Body of pancreas (tissue), 4 donors: ENCODE measurements at regions not wholly inside any gene's neighbourhood (a gene's known extent, or its start where the extent isn't known, plus 50 kb on each side); places are given as distances from the start of the nearest gene placed in this dataset.

ENCODE experiments used
- ATAC-seq: fragments of 150-250 bp; one replicate; pipeline ENCODE4 v1.9.1; 2016
- DNase-seq, 4 donors: peaks; one replicate each; pipeline ENCODE4 v3.0.0-alpha.2; 2019
- H3K27ac ChIP-seq, 4 donors: fragments of 200-600 bp; sonication (generic); 1 replicate in 3 of 4; 2 replicates in 1 of 4; pipeline versions ENCODE4 v1.5.1 to v1.6.1; 2016 to 2019; ENCODE audit warnings: mild to moderate bottlenecking in 1 of 4, mixed read lengths in 1 of 4, moderate library complexity in 1 of 4
- H3K27me3 ChIP-seq, 2 donors: fragments of 200-600 bp; sonication (generic); one replicate each; pipeline ENCODE4 v1.6.0; 2016; ENCODE audit warnings: mild to moderate bottlenecking in 1 of 2
- H3K36me3 ChIP-seq, 2 donors: fragments of 200-600 bp; sonication (generic); replicated peaks in 1 of 2; 2 replicates each; pipeline ENCODE4 v1.5.1; 2016; ENCODE audit warnings: low read depth in 2 of 2; ENCODE audit not compliant: insufficient read depth in 1 of 2
- H3K4me1 ChIP-seq: fragments of 200-600 bp; sonication (generic); one replicate; pipeline ENCODE4 v1.6.0; 2016
- H3K4me3 ChIP-seq, 2 donors: fragments of 200-600 bp; sonication (generic); 1 replicate in 1 of 2; 2 replicates in 1 of 2; pipeline ENCODE4 v1.5.1; 2016 to 2019
- H3K9me3 ChIP-seq, 3 donors: fragments of 200-600 bp; sonication (generic); 1 replicate in 2 of 3; 2 replicates in 1 of 3; pipeline ENCODE4 v1.5.1; 2016
- CTCF ChIP-seq, 7 experiments: fragments of 450-650 bp in 4 of 7; fragments of 200-600 bp in 3 of 7; sonication (generic) in 3 of 7; IDR thresholded peaks; one replicate each; pipeline ENCODE4 v1.5.1; 2016 to 2019; ENCODE audit warnings: antibody characterized with exemption in 7 of 7
- POLR2A ChIP-seq, 3 donors: fragments of 450-650 bp; IDR thresholded peaks; one replicate each; pipeline ENCODE4 v1.6.1; 2016; ENCODE audit warnings: antibody characterized with exemption in 3 of 3, mild to moderate bottlenecking in 2 of 3
- WGBS, 2 donors: methylation state at CpG; one replicate each; pipeline ENCODE4 v1.1.5; 2017; 5-methylcytosine and 5-hydroxymethylcytosine counted together
- intact Hi-C: fragments of 100-400 bp; cut with DNase I; formaldehyde crosslinking; loops from one replicate; pipeline ENCODE4 v1.15.1; 2023

DNA sequence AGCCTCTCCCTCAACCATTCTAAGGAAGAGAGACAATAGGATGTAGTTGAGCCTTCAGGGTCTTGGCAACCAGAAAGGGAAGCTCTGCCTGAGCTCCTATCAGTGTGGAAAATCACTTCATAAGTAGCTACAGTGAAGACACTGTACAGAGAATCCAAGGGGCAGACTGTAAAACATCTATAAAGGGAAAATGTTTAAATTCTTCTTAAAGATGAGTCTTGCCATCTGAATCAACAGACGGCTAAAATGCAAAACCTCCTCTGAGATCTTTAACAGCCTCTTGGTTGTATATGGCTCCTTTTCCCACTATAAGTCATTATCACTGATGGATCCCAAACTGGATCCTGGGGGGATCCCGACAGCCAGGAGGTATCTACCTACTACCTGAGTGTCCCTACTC is 239.2 kb upstream of the SOX9 start:
- no peaks in the 10 kb centered on the region for H3K4me1 ChIP-seq
- no peak for ATAC-seq
- DNase-seq = no peak
- intact Hi-C loops = no loop called here
- H3K9me3 ChIP-seq = no peaks in the 10 kb centered on the region
- H3K4me3 ChIP-seq = no peak overlapping the region
- 83 to 86% methylated on average over 2 of the region's 2 CpGs for WGBS, 2 donors
- TF ChIP-seq CTCF (IDR thresholded peaks at IDR 0.05) (no peak), POLR2A (IDR thresholded peaks at IDR 0.05) (no peak)
- H3K36me3 ChIP-seq = no peaks in the 10 kb centered on the region
- no peaks in the 10 kb centered on the region for H3K27me3 ChIP-seq
- H3K27ac ChIP-seq = no peak overlapping the region

- intact Hi-C loops = no loop called here
- H3K27ac ChIP-seq = no peak overlapping the region
- TF ChIP-seq POLR2A (IDR thresholded peaks at IDR 0.05) = no peak
- TF ChIP-seq CTCF (IDR thresholded peaks at IDR 0.05) = no peak
- H3K4me1 ChIP-seq = no peaks in the 10 kb centered on the region
- H3K4me3 ChIP-seq = no peak overlapping the region
- no peaks in the 10 kb centered on the region for H3K36me3 ChIP-seq
- no peaks in the 10 kb centered on the region for H3K27me3 ChIP-seq
- DNase-seq (no peak), ATAC-seq (no peak)
- 88 to 93% methylated on average over 2 of the region's 2 CpGs for WGBS, 2 donors
- no peaks in the 10 kb centered on the region for H3K9me3 ChIP-seq
Observed at GRCh38 chr17:71883258-71883657, 237.6 kb upstream of the SOX9 start.

- WGBS, 2 donors = 69 to 73% methylated on average over 3 of the region's 3 CpGs
- H3K9me3 ChIP-seq = no peaks in the 10 kb centered on the region
- H3K4me3 ChIP-seq = no peak overlapping the region
- ATAC-seq = no peak
- H3K36me3 ChIP-seq = no peaks in the 10 kb centered on the region
- no peaks in the 10 kb centered on the region for H3K27me3 ChIP-seq
- no peaks in the 10 kb centered on the region for H3K4me1 ChIP-seq
- H3K27ac ChIP-seq = no peak overlapping the region
- DNase-seq = no peak
- intact Hi-C loops = no loop called here
- TF ChIP-seq POLR2A (IDR thresholded peaks at IDR 0.05) (no peak), CTCF (IDR thresholded peaks at IDR 0.05) (no peak)
Observed at GRCh38 chr17:71883845-71884244, 237.0 kb upstream of the SOX9 start.

DNA sequence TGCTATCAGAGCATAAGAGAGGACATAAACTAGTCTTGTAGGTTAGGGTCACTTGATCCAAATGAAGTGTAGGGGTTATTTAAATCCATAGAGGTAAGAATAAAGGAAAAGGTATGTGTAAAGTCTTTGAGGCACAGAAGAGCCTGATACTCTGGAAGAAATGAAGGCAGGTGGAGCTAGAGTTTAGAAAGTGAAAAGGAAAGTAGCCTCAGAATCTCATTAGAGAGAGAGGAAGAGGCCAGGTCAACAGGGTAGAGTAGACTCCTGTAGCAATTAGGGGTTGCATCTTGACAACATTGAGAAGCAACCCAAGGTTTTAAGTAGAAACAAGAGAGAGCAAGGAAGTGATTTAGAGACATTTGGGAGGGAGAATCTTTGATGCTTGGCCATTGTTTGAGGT is 235.2 kb upstream of the SOX9 start:
- TF ChIP-seq CTCF (IDR thresholded peaks at IDR 0.05) (no peak), POLR2A (IDR thresholded peaks at IDR 0.05) (no peak)
- Histone ChIP-seq H3K36me3 (no peaks in the 10 kb centered on the region), H3K4me3 (no peak overlapping the region), H3K27me3 (no peaks in the 10 kb centered on the region), H3K4me1 (no peaks in the 10 kb centered on the region), H3K27ac (no peak overlapping the region), H3K9me3 (no peaks in the 10 kb centered on the region)
- DNase-seq = no peak
- ATAC-seq = no peak
- intact Hi-C loops = no loop called here

- no peaks in the 10 kb centered on the region for H3K27me3 ChIP-seq
- WGBS, 2 donors = 92 to 96% methylated on average over 4 of the region's 4 CpGs
- ATAC-seq = no peak
- H3K9me3 ChIP-seq = no peaks in the 10 kb centered on the region
- TF ChIP-seq CTCF (IDR thresholded peaks at IDR 0.05) (no peak), POLR2A (IDR thresholded peaks at IDR 0.05) (no peak)
- H3K27ac ChIP-seq = no peak overlapping the region
- intact Hi-C loops = no loop called here
- no peak overlapping the region for H3K4me3 ChIP-seq
- no peaks in the 10 kb centered on the region for H3K4me1 ChIP-seq
- no peaks in the 10 kb centered on the region for H3K36me3 ChIP-seq
- DNase-seq = no peak
Observed at GRCh38 chr17:71899317-71899716, 221.5 kb upstream of the SOX9 start.
